Trophoblast cell (in vitro differentiated cells and primary cell): ENCODE measurements at regions not wholly inside any gene's neighbourhood (a gene's known extent, or its start where the extent isn't known, plus 50 kb on each side); places are given as distances from the start of the nearest gene placed in this dataset.

Source experiments
- DNase-seq, 2 donors: peaks; one replicate each; pipeline ENCODE4 v3.0.0-alpha.2; 2016
- H2AFZ ChIP-seq: 2 replicates; pipeline ENCODE4 v1.6.1; 2013; ENCODE audit warnings: low read length, moderate library complexity, mild to moderate bottlenecking; ENCODE audit not compliant: insufficient read depth, poor library complexity
- H2AK5ac ChIP-seq: 2 replicates; pipeline ENCODE4 v1.6.1; 2013; ENCODE audit warnings: mild to moderate bottlenecking, low read length
- H2BK120ac ChIP-seq: 2 replicates; pipeline ENCODE4 v1.6.1; 2013; ENCODE audit warnings: low read length, mild to moderate bottlenecking, moderate library complexity; ENCODE audit not compliant: insufficient read depth, poor library complexity
- H2BK12ac ChIP-seq: 2 replicates; pipeline ENCODE4 v1.6.1; 2013; ENCODE audit warnings: mild to moderate bottlenecking, low read length, moderate library complexity
- H2BK5ac ChIP-seq: 2 replicates; pipeline ENCODE4 v1.6.1; 2013; ENCODE audit warnings: low read length, low read depth, moderate library complexity, mild to moderate bottlenecking; ENCODE audit not compliant: poor library complexity
- H3K14ac ChIP-seq: 2 replicates; pipeline ENCODE4 v1.6.1; 2013; ENCODE audit warnings: mild to moderate bottlenecking, low read length
- H3K18ac ChIP-seq: 2 replicates; pipeline ENCODE4 v1.6.1; 2013; ENCODE audit warnings: mild to moderate bottlenecking, low read length
- H3K23ac ChIP-seq: 2 replicates; pipeline ENCODE4 v1.6.1; 2013; ENCODE audit warnings: low read length
- H3K27ac ChIP-seq: 2 replicates; pipeline ENCODE4 v1.5.1; 2013; ENCODE audit warnings: low read depth, mild to moderate bottlenecking, inconsistent platforms, low read length, moderate library complexity
- H3K27me3 ChIP-seq: 2 replicates; pipeline ENCODE4 v1.6.1; 2013; ENCODE audit warnings: inconsistent platforms, mild to moderate bottlenecking, low read length, moderate library complexity; ENCODE audit not compliant: insufficient read depth
- H3K36me3 ChIP-seq, 2 experiments: 1 replicate in 1 of 2; 2 replicates in 1 of 2; pipeline ENCODE4 v1.6.1; 2013; ENCODE audit warnings: low read length in 2 of 2, mild to moderate bottlenecking in 2 of 2, moderate library complexity in 1 of 2; ENCODE audit not compliant: insufficient read depth in 2 of 2, control insufficient read depth in 1 of 2
- H3K4ac ChIP-seq: 2 replicates; pipeline ENCODE4 v1.6.1; 2013; ENCODE audit warnings: low read depth, mild to moderate bottlenecking, low read length, moderate library complexity
- H3K4me1 ChIP-seq, 2 experiments: 1 replicate in 1 of 2; 2 replicates in 1 of 2; pipeline ENCODE4 v1.6.1; 2013; ENCODE audit warnings: low read length in 2 of 2, mild to moderate bottlenecking in 2 of 2, moderate library complexity in 1 of 2; ENCODE audit not compliant: insufficient read depth in 2 of 2, control insufficient read depth in 1 of 2
- H3K4me2 ChIP-seq: 2 replicates; pipeline ENCODE4 v1.6.1; 2013; ENCODE audit warnings: inconsistent platforms, mild to moderate bottlenecking, low read length, moderate library complexity
- H3K4me3 ChIP-seq: 2 replicates; pipeline ENCODE4 v1.5.1; 2013; ENCODE audit warnings: mild to moderate bottlenecking, low read depth, low read length, inconsistent platforms
- H3K79me1 ChIP-seq: one replicate; pipeline ENCODE4 v1.6.1; 2013; ENCODE audit warnings: low read length
- H3K79me2 ChIP-seq: 2 replicates; pipeline ENCODE4 v1.6.1; 2013; ENCODE audit warnings: low read length, mild to moderate bottlenecking; ENCODE audit not compliant: control insufficient read depth, insufficient read depth, poor library complexity
- H3K9ac ChIP-seq: 2 replicates; pipeline ENCODE4 v1.6.1; 2013; ENCODE audit warnings: mild to moderate bottlenecking, low read length
- H3K9me3 ChIP-seq: 2 replicates; pipeline ENCODE4 v1.6.1; 2013; ENCODE audit warnings: low read depth, mild to moderate bottlenecking, control low read depth, inconsistent platforms, low read length; ENCODE audit not compliant: insufficient read depth
- H4K12ac ChIP-seq: 2 replicates; pipeline ENCODE4 v1.6.1; 2013; ENCODE audit warnings: low read depth, mild to moderate bottlenecking, low read length, moderate library complexity
- H4K8ac ChIP-seq: 2 replicates; pipeline ENCODE4 v1.6.1; 2013; ENCODE audit warnings: low read depth, mild to moderate bottlenecking, low read length, moderate library complexity
- H4K91ac ChIP-seq: one replicate; pipeline ENCODE4 v1.6.1; 2013; ENCODE audit warnings: low read depth, mild to moderate bottlenecking, low read length, moderate library complexity
- WGBS: extraction: QIAGEN DNeasy Blood & Tissue Kit; methylation state at CpG from one replicate; pipeline ENCODE4 v1.1.7; 2013; ENCODE audit warnings: missing lambda C conversion rate; ENCODE audit not compliant: insufficient read length, insufficient coverage; ENCODE audit errors: extremely low coverage; 5-methylcytosine and 5-hydroxymethylcytosine counted together

GRCh38 chrX:116238093-116238492 is 67.5 kb downstream of the AGTR2 start:
- H3K79me1 ChIP-seq, result no peaks in the 10 kb centered on the region
- WGBS, result no CpG with 5 or more reads among the region's 1 CpG
- H2BK12ac ChIP-seq, result no peak overlapping the region
- no peak overlapping the region for H3K4ac ChIP-seq
- H3K79me2 ChIP-seq, result no peaks in the 10 kb centered on the region
- no peak overlapping the region for H3K14ac ChIP-seq
- no peak overlapping the region for H3K9ac ChIP-seq
- no peak overlapping the region for H2AFZ ChIP-seq
- no peak for DNase-seq
- H4K91ac ChIP-seq, result no peak overlapping the region
- H3K27me3 ChIP-seq, result no peaks in the 10 kb centered on the region
- H3K36me3 ChIP-seq, result no peaks in the 10 kb centered on the region
- H3K23ac ChIP-seq, result no peak overlapping the region
- H4K8ac ChIP-seq, result no peak overlapping the region
- no peak overlapping the region for H2AK5ac ChIP-seq
- no peak overlapping the region for H3K4me2 ChIP-seq
- no peak overlapping the region for H2BK120ac ChIP-seq
- no peaks in the 10 kb centered on the region for H3K9me3 ChIP-seq
- no peaks in the 10 kb centered on the region for H3K4me1 ChIP-seq
- no peak overlapping the region for H2BK5ac ChIP-seq
- no peak overlapping the region for H3K27ac ChIP-seq
- no peak overlapping the region for H3K4me3 ChIP-seq
- no peak overlapping the region for H3K18ac ChIP-seq
- H4K12ac ChIP-seq, result no peak overlapping the region

- Histone ChIP-seq H3K79me2 (no peaks in the 10 kb centered on the region), H3K36me3 (no peaks in the 10 kb centered on the region), H3K9me3 (no peaks in the 10 kb centered on the region), H3K4ac (no peak overlapping the region), H4K8ac (no peak overlapping the region), H3K14ac (no peak overlapping the region), H2AK5ac (no peak overlapping the region), H3K4me1 (no peaks in the 10 kb centered on the region), H3K27ac (no peak overlapping the region), H3K4me3 (no peak overlapping the region), H2BK12ac (no peak overlapping the region), H3K4me2 (no peak overlapping the region), H2BK120ac (no peak overlapping the region), H3K23ac (no peak overlapping the region), H4K91ac (no peak overlapping the region), H2AFZ (no peak overlapping the region), H3K27me3 (no peaks in the 10 kb centered on the region), H3K18ac (no peak overlapping the region), H2BK5ac (no peak overlapping the region), H3K9ac (no peak overlapping the region), H3K79me1 (no peaks in the 10 kb centered on the region), H4K12ac (no peak overlapping the region)
- DNase-seq, result no peak
- no CpG with 5 or more reads among the region's 2 CpGs for WGBS
Measured at GRCh38 chrX:116238567-116239255, 68.2 kb downstream of the AGTR2 start.

- Histone ChIP-seq H3K4ac (no peak overlapping the region), H2BK5ac (no peak overlapping the region), H3K4me1 (no peaks in the 10 kb centered on the region), H3K36me3 (no peaks in the 10 kb centered on the region), H2AK5ac (no peak overlapping the region), H3K79me2 (no peaks in the 10 kb centered on the region), H2BK120ac (no peak overlapping the region), H3K4me2 (no peak overlapping the region), H3K27ac (no peak overlapping the region), H2AFZ (no peak overlapping the region), H3K4me3 (no peak overlapping the region), H3K14ac (no peak overlapping the region), H4K91ac (no peak overlapping the region), H3K18ac (no peak overlapping the region), H4K12ac (no peak overlapping the region), H2BK12ac (no peak overlapping the region), H3K27me3 (no peaks in the 10 kb centered on the region), H3K23ac (no peak overlapping the region), H3K9me3 (no peaks in the 10 kb centered on the region), H3K9ac (no peak overlapping the region), H4K8ac (no peak overlapping the region), H3K79me1 (no peaks in the 10 kb centered on the region)
- no CpG with 5 or more reads among the region's 8 CpGs for WGBS
- DNase-seq, result no peak
Measured at GRCh38 chrX:116239944-116240840, 69.6 kb downstream of the AGTR2 start.

GRCh38 chrX:116241001-116241400 is 70.5 kb downstream of the AGTR2 start:
- H2BK120ac ChIP-seq, result no peak overlapping the region
- no peak overlapping the region for H3K14ac ChIP-seq
- H3K23ac ChIP-seq, result no peak overlapping the region
- no peak overlapping the region for H3K4ac ChIP-seq
- no peaks in the 10 kb centered on the region for H3K79me1 ChIP-seq
- no peak overlapping the region for H2AK5ac ChIP-seq
- no peak overlapping the region for H4K12ac ChIP-seq
- H3K4me3 ChIP-seq, result no peak overlapping the region
- no peak overlapping the region for H3K9ac ChIP-seq
- no peaks in the 10 kb centered on the region for H3K36me3 ChIP-seq
- no peaks in the 10 kb centered on the region for H3K27me3 ChIP-seq
- H3K4me2 ChIP-seq, result no peak overlapping the region
- H3K18ac ChIP-seq, result no peak overlapping the region
- DNase-seq, result no peak
- H4K8ac ChIP-seq, result no peak overlapping the region
- no peaks in the 10 kb centered on the region for H3K9me3 ChIP-seq
- no peak overlapping the region for H3K27ac ChIP-seq
- H2BK12ac ChIP-seq, result no peak overlapping the region
- no peaks in the 10 kb centered on the region for H3K79me2 ChIP-seq
- H3K4me1 ChIP-seq, result no peaks in the 10 kb centered on the region
- no peak overlapping the region for H2BK5ac ChIP-seq
- H2AFZ ChIP-seq, result no peak overlapping the region
- no peak overlapping the region for H4K91ac ChIP-seq
